ENCODE measurements at regions not wholly inside any gene's neighbourhood (a gene's known extent, or its start where the extent isn't known, plus 50 kb on each side); places are given as distances from the start of the nearest gene placed in this dataset.

- TF ChIP-seq, protein P1, sequence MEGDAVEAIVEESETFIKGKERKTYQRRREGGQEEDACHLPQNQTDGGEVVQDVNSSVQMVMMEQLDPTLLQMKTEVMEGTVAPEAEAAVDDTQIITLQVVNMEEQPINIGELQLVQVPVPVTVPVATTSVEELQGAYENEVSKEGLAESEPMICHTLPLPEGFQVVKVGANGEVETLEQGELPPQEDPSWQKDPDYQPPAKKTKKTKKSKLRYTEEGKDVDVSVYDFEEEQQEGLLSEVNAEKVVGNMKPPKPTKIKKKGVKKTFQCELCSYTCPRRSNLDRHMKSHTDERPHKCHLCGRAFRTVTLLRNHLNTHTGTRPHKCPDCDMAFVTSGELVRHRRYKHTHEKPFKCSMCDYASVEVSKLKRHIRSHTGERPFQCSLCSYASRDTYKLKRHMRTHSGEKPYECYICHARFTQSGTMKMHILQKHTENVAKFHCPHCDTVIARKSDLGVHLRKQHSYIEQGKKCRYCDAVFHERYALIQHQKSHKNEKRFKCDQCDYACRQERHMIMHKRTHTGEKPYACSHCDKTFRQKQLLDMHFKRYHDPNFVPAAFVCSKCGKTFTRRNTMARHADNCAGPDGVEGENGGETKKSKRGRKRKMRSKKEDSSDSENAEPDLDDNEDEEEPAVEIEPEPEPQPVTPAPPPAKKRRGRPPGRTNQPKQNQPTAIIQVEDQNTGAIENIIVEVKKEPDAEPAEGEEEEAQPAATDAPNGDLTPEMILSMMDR (conservative IDR thresholded peaks at IDR 0.05; ENCODE audit: low read depth, low read length): no peak
- H3K4me3 ChIP-seq (ENCODE audit: low read depth, low read length): no peak overlapping the region
- no peak for DNase-seq (ENCODE audit: low read depth)
Measured at GRCh38 chr6:21891080-21891479, 297.5 kb downstream of the SOX4 start.

DNA sequence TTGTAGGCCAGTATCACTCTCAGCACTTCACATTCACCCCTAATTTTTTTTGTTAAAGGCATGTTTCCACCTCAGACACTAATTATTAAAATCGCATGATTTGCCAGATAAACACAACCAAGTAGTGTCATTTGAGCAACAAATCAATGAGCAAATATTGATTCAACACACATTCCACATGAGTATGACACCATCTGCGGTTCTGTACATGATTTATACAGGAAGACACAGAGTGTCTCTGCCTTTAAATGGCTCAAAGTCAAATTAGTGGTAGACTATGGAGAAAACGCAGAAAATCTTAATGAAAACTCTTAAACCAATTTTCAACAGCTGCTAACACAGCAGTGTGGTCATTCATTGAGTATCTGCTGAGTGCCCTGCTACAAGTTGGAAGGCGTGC, 300.2 kb downstream of the SOX4 start:
- no peak overlapping the region for H3K4me3 ChIP-seq (ENCODE audit: low read depth, low read length)
- TF ChIP-seq, protein P1 (conservative IDR thresholded peaks at IDR 0.05; ENCODE audit: low read depth, low read length): no peak
- DNase-seq (ENCODE audit: low read depth): no peak

GRCh38 chr6:21895555-21895954, 302.0 kb downstream of the SOX4 start:
- no peak for DNase-seq (ENCODE audit: low read depth)
- TF ChIP-seq, protein P1 (conservative IDR thresholded peaks at IDR 0.05; ENCODE audit: low read depth, low read length): no peak
- no peak overlapping the region for H3K4me3 ChIP-seq (ENCODE audit: low read depth, low read length)

DNA sequence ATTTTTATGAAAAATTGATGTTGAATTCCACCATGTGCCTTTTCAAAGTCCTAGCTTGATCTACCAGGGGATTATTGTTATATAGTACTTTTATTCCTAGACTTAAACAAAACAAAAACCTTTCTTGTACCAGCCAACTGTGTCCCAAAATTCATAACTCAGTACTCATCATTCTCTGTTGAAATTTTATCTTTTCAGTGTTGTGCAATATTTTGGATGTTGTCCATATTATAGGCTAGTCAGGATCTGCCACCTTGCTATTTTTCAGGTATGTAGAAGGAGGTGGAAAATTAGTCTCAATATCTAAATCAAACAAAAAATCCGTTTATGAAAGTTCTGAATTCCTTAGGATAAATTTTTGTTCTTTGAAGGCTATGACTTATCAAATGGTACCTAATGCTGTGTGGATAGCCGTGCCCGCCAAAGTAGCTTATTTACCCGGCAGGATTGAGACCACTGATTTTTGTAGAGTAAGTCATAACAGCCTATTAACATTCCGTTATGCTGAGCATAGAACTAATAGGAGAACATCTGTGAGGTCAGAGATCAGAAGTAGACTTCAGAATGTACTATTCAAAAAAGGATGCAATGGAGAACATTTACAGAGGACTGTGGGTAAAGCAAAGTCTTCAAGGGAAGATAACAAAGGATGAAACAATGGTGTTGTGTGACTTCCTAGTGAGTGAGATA, 304.7 kb downstream of the SOX4 start:
- peak; percentile 78 for DNase-seq (ENCODE audit: low read depth)
- H3K4me3 ChIP-seq (ENCODE audit: low read depth, low read length): no peak overlapping the region
- TF ChIP-seq, protein P1 (conservative IDR thresholded peaks at IDR 0.05; ENCODE audit: low read depth, low read length): no peak

GRCh38 chr6:21899708-21900107, 306.2 kb downstream of the SOX4 start:
- no peak for DNase-seq (ENCODE audit: low read depth)
- H3K4me3 ChIP-seq (ENCODE audit: low read depth, low read length): no peak overlapping the region
- TF ChIP-seq, protein P1 (conservative IDR thresholded peaks at IDR 0.05; ENCODE audit: low read depth, low read length): no peak

GRCh38 chr6:21900730-21901129, 307.2 kb downstream of the SOX4 start:
- TF ChIP-seq, protein P1 (conservative IDR thresholded peaks at IDR 0.05; ENCODE audit: low read depth, low read length): no peak
- H3K4me3 ChIP-seq (ENCODE audit: low read depth, low read length): no peak overlapping the region
- peak; percentile 83 for DNase-seq (ENCODE audit: low read depth)

DNA sequence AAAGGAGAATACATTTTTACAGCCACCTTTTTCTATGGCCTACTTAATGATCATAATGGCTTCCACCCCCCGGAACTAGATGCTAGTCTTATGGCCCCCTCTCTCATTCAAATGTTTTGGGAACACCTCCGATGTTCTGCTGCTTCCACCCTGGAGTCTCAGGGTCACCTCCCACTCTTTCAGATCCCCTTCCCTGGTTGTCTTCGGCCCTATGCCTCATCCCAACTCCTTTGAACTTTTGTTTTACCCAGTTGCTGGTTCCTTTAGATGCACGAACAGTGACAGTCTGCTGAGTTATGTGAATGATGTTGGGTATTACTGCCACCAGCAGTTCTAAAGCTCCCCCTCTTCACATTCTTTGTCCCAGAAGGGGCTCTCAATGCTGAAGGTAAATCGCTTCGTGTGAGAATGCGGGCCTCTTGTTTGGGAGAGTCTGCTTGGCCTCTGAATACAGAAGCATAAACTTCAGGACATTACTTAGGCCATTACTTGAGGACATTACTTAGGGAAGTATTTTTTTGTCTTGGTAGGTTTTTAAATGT, 309.1 kb downstream of the SOX4 start:
- DNase-seq (ENCODE audit: low read depth): no peak
- H3K4me3 ChIP-seq (ENCODE audit: low read depth, low read length): no peak overlapping the region
- TF ChIP-seq, protein P1 (conservative IDR thresholded peaks at IDR 0.05; ENCODE audit: low read depth, low read length): no peak

Data from choroid plexus epithelial cell (primary cell).